Mucosa of descending colon (tissue), 3 donors: ENCODE measurements at regions not wholly inside any gene's neighbourhood (a gene's known extent, or its start where the extent isn't known, plus 50 kb on each side); places are given as distances from the start of the nearest gene placed in this dataset.

Source experiments
- ATAC-seq: fragments of 200-7000 bp; cut with Tn5 transposase; one replicate; pipeline ENCODE4 v1.9.1; 2020; ENCODE audit warnings: mild to moderate bottlenecking, moderate library complexity
- DNase-seq, 3 donors: peaks; one replicate each; pipeline ENCODE4 v3.0.0-alpha.2; 2020
- H3K36me3 ChIP-seq: fragments of 200-600 bp; one replicate; pipeline ENCODE4 v1.8.0; 2021; ENCODE audit warnings: low read depth, mild to moderate bottlenecking
- H3K4me1 ChIP-seq: fragments of 200-600 bp; one replicate; pipeline ENCODE4 v1.8.0; 2021; ENCODE audit warnings: low read depth, mild to moderate bottlenecking
- H3K4me3 ChIP-seq: fragments of 200-600 bp; one replicate; pipeline ENCODE4 v1.8.0; 2021; ENCODE audit warnings: mild to moderate bottlenecking
- H3K9me3 ChIP-seq: fragments of 200-600 bp; one replicate; pipeline ENCODE4 v1.8.0; 2021; ENCODE audit warnings: mild to moderate bottlenecking
- CTCF ChIP-seq: fragments of 200-600 bp; IDR thresholded peaks from one replicate; pipeline ENCODE4 v1.8.0; 2022; ENCODE audit warnings: antibody characterized with exemption, mild to moderate bottlenecking
- intact Hi-C, 2 donors: fragments of 100-400 bp; cut with DNase I in 1 of 2; cut with micrococcal nuclease in 1 of 2; formaldehyde crosslinking; loops; one replicate each; pipeline versions ENCODE4 v1.11.0 to v1.11.1; 2022; cut with DNase I, micrococcal nuclease
- donor health status: DM: no; HTN: no; CAD: no; lungs with moderate emphysema.
- donor health status: DM: no; HTN: no; CAD: no.
- donor health status: DM: no; HTN: yes; CAD: no.

DNA sequence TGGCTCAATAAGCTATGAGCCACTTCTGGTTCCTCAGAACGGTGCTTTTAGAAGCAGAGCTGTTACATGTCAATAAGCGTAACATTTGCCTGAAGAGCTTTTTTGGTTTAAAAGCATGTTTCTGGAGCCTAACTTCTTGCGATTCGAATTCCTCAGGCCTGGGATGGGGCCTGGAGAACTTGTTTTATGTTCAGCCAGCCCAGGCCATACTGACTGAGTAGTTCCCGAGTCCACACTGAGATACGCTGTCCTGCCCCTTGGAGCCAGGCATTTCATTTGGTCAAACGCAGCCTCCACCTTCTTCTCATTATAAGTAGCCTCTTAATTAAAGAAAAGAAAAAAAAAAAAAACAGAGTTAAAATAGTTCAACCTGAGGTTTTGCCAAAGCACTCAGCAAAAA is 260.6 kb upstream of the ANKRD55 start:
- H3K4me1 ChIP-seq: no peaks in the 10 kb centered on the region
- H3K36me3 ChIP-seq: no peaks in the 10 kb centered on the region
- no peak overlapping the region for H3K4me3 ChIP-seq
- intact Hi-C loops: no loop called here
- ATAC-seq (no peak), DNase-seq (no peak)
- TF ChIP-seq CTCF: no peak
- H3K9me3 ChIP-seq: no peaks in the 10 kb centered on the region

DNA sequence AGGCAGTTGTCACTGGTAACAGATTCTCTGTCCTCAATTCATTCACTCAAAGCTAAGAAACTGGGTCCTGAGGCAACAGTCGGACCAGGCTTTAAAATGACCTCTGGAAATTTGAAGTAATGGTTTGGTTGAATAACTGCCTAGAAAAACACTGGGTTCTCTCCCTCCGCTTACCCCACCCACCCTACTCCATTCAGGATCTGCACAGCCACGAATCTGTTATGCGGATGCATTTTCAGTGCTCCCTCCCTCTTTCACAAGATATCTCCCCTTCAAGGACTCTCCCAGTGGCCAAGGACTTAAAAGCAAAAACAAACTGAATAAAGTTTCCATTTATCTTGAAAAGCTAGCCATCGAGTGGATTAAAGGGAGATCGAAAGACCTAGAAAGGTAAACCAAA is 260.2 kb upstream of the ANKRD55 start:
- no peak overlapping the region for H3K4me3 ChIP-seq
- no peak for TF ChIP-seq CTCF
- no peaks in the 10 kb centered on the region for H3K4me1 ChIP-seq
- no peaks in the 10 kb centered on the region for H3K36me3 ChIP-seq
- ATAC-seq (no peak), DNase-seq (no peak)
- intact Hi-C loops: no loop called here
- no peaks in the 10 kb centered on the region for H3K9me3 ChIP-seq

DNA sequence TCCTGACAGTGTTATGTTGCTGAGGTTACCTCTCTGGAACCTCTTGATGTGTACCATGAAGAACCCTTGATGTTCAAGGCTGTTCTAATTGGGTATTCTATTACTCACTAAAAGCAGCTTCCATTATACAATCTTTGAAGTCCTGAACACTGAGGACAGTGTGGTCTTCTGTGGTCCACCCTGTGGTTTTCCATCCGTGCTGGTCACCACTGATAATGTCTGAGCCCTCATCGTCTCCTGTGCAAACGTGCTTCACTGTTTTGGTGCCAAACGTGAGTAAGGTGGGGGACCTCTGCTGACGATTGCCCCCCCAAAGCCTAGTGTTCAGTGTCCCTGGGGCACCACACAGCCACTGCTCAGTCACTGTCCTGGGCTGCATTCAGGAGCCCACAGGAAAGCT is 259.7 kb upstream of the ANKRD55 start:
- Histone ChIP-seq H3K4me3 (no peak overlapping the region), H3K36me3 (no peaks in the 10 kb centered on the region), H3K9me3 (no peaks in the 10 kb centered on the region), H3K4me1 (no peaks in the 10 kb centered on the region)
- ATAC-seq (no peak), DNase-seq (no peak)
- intact Hi-C loops: no loop called here
- TF ChIP-seq CTCF: no peak

- intact Hi-C loops: no loop called here
- no peak for ATAC-seq
- H3K9me3 ChIP-seq: no peaks in the 10 kb centered on the region
- H3K36me3 ChIP-seq: no peaks in the 10 kb centered on the region
- no peak overlapping the region for H3K4me3 ChIP-seq
- no peaks in the 10 kb centered on the region for H3K4me1 ChIP-seq
- no peak for DNase-seq
- no peak for TF ChIP-seq CTCF
Measured at GRCh38 chr5:56490971-56491468, 257.9 kb upstream of the ANKRD55 start.

- DNase-seq (no peak), ATAC-seq (peak; percentile 64)
- H3K4me3 ChIP-seq: no peak overlapping the region
- no peaks in the 10 kb centered on the region for H3K9me3 ChIP-seq
- intact Hi-C loops: no loop called here
- H3K36me3 ChIP-seq: no peaks in the 10 kb centered on the region
- no peaks in the 10 kb centered on the region for H3K4me1 ChIP-seq
- TF ChIP-seq CTCF: no peak
Measured at GRCh38 chr5:56489272-56489671, 256.1 kb upstream of the ANKRD55 start.

DNA sequence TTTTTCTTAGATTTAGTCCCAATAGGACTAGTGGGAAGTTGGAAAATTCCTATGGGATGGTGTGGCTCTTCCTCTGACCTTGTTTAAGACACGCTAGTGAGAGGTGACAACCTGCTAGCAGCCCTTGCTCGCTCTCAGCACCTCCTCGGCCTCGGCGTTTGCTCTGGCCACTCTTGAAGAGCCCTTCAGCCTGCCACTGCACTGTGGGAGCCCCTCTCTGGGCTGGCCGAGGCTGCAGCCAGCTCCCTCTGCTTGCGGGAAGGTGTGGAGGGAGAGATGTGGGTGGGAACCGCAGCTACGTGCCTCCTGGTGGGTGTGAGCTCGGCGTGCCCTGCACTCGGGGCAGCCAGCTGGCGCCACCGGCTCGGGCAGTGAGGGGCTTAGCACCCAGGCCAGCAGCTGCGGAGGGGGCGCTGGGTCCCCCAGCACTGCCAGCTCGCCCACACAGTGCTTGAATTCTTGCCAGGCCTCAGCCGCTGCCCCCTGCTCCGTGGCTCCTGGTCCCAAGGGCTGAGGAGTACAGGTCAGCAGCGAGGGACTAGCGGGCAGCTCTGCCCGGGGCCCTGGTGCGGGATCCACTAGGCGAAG is 254.5 kb upstream of the ANKRD55 start:
- no peaks in the 10 kb centered on the region for H3K9me3 ChIP-seq
- no peaks in the 10 kb centered on the region for H3K36me3 ChIP-seq
- TF ChIP-seq CTCF: no peak
- H3K4me3 ChIP-seq: no peak overlapping the region
- no peak for DNase-seq
- intact Hi-C loops: no loop called here
- ATAC-seq: no peak
- no peaks in the 10 kb centered on the region for H3K4me1 ChIP-seq
